Hematopoietic multipotent progenitor cell treated with erythropoietin and hydrocortisone succinate and interleukin-3 and kit ligand, for 6 days (in vitro differentiated cells): ENCODE measurements at regions not wholly inside any gene's neighbourhood (a gene's known extent, or its start where the extent isn't known, plus 50 kb on each side); places are given as distances from the start of the nearest gene placed in this dataset.

Experiments used
- DNase-seq: peaks from one replicate; pipeline ENCODE4 v3.0.0-alpha.2; 2015

DNA sequence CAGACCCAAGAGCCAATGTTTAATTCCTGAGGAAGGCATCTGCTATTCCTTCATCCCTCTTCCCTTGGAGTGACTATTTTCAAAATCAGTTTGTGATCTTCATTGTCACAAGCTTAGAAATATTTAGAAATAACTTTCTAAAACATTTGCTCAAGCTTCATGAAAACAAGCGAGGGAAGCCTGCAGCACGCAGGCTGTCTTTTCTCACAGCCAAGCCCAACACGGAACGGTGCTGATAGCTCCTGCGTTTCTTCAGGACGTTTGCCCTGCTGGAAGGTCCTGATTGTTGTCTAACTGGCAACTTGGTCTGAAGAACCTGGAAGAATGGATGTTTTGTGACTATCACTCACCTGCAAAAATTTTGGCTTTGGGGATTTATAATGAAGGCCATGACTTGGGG is 152.5 kb downstream of the FGF9 start:
- no peak for DNase-seq

DNA sequence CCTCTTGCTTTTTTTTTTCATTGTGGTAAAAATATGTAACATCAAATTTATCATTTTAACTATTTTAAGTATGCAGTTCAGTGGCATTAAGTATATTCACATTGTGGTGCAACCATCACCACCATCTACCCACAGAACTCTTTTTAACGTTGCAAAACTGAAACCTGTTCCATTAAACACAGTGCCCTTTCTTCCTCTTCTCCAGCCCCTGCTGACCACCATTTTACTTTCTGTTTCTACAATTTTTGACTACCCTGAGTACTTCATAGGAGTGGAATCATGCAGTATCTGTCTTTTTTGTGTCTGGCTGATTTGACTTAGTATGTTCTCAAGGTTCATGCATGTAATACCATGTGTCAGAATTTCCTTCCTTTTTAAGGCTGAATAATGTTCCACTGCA is 153.1 kb downstream of the FGF9 start:
- no peak for DNase-seq

DNA sequence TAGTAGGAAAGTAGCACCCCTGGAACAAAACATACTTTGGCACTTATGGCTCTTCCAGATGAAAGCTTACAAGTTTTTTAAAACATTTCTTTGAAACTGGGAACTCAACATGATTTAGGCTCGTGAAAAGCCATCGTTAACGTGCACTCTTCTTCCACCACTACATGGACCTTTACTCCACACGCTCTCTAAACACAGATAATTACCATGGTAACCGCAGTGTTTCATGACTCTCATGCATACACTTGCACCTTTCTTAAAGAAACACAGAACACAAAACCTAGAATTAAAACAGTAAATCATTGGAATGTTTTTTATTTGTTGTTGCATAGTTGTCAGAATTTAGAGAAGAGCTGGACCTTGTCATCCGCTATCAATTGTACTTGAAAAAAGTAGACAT is 154.3 kb downstream of the FGF9 start:
- DNase-seq: no peak

DNA sequence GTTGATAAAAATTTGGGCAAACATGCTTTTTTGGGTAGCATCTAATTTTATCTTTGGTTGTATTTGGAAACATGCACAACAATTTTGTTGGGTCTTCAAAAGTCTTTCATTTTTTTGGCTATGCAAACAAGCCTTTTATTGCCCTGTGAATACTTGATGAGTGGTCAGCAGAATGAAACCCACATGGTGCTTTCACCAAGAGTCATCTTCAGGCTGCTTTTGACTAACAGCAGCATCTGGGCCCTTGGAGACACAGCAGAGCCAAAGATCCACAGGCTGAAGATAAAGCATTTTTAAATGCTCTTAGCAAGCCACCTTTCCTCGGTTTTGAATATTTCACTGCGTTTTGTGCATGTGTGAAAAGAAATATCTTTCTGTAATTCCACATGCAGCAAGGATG is 154.9 kb downstream of the FGF9 start:
- DNase-seq: no peak

DNA sequence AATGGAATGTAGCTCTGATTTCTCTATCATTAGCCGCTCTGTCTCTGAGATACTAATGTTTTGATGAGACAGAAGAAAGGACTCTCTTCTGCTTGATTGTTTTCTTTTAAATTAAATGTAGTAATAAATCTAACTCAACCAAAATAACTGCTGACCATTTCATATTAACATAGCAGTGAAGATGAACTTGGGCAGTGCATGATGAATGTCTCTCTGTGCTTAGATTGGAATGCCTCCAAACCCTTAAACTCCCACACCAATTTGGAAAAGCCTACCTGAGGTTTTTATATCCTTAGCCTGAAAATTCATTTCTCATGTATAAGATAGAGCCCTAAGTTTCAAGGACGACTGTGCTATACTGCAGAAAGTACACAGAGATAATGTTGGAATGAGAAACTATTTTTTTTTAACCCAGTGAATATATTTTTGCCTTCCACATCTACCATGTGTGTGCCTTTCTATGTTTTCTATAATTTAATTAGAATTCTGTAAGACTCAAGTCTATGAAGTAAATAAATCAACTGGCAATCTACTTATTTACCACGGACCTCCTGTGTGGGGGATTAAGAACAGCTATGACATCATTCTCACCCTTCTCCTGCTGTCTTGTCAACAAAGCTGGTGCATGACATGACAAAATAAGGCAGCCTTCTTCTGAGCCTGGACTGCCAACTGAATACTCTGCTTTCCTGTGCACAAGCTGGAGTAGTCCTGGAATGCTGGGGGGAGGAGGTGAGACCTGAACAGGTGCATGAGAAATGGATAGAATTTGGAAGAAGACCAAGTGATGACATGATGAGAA is 155.5 kb downstream of the FGF9 start:
- DNase-seq: no peak

DNA sequence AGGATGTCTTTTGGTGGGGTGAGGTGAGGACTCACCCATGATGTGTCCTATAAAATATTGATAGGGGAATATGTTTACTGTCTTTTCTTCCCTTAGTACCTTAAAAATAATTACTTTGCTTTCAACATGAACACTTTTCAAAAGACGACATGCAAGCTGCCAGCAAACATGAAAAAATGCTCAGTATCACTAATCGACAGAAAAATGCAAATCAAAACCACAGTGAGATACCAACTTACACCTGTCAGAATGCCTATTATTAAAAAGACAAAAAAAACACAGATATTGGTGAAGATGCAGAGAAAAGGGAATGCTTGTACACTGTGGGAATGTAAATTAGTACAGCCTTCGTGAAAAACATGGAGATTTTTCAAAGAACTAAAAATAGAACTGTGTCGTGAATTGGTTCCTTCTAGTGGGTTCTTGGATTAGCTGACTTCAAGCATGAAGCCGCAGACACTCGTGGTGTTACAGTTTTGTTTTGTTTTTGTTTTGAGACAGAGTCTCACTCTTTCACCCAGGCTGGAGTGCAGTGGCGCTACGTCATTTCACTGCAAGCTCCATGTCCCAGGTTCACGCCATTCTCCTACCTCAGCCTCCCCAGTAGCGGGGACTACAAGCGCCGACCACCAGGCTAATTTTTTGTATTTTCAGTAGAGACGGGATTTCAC is 160.9 kb downstream of the FGF9 start:
- no peak for DNase-seq

DNA sequence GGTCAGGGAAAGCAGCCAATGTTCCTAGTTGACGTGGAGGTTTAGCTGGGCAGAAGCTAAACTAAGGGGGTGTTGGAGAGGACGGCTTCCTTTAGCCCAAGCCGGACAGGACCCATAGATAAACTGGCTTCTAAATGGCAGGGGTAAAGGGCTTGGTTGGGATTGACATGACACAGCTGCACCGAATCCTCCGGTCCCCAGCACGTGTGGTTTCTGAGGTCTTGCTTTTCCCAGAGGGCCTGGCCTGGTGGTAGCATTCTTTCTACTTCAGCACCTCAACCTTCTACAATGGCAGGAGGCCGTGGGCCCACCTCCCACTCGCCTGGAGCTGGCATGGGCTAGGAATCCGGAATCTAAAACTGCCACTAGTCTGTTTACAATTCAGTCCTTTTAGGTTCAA is 163.0 kb downstream of the FGF9 start:
- no peak for DNase-seq

DNA sequence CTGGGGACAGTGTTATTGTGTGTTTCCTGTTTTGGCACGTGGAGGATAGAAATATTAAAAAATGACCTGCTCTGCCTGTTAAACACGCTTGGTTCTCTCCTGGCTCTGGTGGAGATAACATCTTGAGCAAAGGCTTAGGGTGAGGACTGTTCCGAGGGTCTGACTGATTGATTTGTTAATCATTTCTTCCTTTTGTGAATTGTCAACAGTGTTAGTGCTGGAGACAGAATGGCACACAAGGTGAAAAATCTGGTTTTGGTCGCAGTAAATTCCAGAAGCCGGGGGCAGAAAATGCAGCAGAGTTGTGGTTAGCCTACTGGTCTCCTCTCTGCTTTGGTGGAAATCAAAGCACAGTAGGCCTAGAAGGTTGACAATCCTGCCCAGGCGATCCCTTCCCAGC is 163.6 kb downstream of the FGF9 start:
- no peak for DNase-seq

DNA sequence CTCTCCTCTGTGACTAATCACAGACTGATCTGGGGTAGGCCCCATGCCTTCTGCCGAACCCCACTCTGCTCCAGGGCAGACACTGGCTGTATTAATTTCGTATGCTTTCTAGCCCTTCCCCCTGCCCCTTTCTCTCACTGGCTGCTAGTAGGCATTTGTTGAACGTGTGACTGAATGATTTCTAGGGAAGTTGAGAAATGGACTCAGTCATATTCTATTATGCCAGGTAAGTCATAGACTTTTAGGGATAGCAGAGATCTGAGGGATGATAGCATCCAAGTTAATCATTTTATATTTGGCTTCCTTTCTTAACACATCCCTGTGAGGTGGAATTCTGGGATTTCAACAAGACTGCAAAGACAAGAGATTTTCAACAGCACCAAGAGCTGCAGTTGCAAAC is 166.4 kb downstream of the FGF9 start:
- DNase-seq: no peak

DNA sequence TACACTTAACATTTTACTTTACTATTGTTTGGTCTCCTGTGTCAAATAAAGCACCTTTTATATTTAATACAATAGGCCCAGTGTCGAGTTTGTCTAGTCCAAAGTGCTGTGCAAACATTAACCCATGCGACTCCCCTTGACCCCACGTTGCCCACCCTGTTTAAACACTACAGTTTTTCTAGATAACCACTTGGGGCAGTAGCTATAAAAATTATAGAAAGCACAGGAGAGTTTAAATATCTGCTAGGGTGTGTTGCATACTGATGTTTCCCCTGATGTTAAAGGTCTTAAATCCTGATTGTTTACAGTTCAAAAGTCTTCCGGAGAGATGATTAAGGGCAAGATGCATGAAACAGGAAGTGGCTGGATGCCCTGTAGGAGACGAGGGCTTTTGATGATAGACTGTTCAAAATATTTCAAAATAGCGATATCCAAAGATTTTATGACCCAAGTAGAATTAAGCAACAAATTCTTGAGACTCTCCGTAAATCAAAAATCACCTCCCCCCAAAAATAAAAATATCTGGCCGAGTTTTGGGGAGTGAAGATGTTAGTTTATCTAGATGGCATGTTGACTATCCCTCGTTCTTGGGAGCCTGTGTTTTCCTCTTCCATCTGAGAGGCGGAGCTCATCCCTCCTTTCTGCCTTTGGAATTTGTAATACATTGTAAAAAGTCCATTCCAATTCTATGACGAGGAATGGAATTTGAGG is 167.1 kb downstream of the FGF9 start:
- DNase-seq: no peak

DNA sequence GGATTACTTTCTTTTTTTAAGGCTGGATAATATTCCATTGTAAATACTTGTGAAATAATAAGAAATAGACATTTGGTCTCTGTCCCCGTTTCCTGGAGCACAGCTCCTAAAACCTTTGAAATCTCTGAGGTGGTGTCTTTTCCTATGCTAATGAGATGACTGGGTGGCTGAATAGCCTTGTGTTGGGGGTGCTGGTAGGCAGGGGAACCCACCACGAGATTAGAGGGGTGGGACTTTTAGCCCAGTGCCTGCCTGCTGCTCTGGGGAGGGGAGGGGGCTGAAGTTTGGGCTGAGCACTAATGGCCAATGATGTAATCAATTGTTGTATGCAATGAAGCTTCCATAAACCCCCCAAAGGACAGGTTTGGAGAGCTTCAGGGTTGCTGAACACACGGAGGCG is 175.7 kb downstream of the FGF9 start:
- no peak for DNase-seq

DNA sequence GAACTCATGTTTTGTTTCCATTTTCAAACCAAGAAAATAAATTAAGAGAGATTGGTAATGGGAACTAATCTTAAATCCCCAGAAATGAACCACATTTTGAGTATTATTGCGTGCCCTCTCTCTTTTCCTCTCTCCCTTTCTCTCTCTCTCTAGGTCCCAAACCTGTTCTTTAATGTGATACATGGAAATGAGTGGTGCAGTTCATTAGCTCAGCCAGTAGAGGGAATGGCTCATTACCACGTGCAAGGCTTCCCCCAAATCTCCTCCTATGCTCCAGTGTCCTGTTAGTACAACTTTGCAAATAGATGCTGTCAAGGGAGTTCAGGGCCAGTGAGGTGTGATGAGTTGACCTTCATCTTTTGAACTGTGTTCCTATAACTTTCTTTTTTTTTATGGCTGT is 178.4 kb downstream of the FGF9 start:
- DNase-seq: peak; percentile 61

DNA sequence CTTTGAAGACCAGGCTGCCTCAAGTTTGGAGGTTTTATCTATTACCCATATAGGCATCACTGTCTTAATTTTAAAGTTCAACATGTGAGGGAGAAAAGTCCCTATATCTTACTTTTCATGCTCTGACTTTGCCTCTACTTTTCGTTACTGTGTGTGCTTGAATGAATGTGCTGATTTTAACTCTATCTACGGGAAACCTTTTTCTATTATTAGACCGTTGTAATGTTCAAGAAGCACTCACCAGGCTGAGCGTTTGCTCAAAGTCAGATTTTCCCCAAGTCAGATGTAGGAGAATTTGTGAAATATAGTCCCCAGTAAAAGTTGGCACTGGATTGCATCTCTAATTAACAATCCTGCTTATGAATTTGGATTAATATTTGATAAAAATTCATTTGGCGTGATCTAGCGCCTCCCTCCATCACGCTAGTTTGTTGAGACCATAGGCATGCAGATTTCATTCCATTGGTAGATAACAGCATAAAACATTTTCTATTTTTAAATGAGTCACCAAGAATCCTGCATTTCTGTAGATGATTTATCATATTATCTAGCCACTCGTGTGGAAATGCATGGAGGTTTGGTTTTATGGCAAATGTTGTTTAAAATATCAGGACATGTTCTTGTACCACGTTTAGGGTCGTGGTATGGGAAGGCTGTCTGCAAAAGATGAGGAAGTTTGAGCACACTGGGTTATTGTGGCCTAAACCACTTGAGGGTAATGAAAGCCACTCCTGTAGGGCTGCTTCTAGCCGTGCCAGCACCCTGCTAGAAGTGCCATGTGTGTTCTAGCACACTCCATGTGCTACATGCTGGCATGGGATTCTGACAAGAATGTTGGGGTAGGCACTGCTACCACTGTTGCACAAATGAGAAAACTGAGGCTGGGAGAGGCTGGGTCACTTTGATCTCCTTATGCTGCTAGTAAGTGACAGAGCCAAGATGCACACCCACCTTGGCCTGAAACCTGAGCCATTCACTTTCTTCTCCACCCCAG is 179.4 kb downstream of the FGF9 start:
- no peak for DNase-seq

DNA sequence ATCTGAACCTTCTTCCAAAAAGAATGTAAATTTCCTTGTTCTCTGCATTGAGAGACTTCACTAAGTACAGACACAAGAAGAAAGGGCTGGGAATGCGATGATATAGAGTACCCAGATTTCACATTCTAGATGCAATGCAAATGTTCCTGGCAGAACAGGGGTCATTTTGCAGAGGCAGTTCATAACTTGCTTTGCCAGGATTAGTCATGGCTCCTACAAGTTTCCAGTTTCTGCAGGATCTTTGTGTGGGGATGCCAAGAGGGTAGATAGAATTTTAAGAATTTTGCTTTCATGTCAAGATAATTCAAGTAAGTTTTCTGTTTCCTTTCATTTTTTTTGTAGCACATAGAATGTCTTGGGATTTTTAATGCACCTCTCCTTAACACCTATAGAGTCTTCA is 181.2 kb downstream of the FGF9 start:
- DNase-seq: no peak

DNA sequence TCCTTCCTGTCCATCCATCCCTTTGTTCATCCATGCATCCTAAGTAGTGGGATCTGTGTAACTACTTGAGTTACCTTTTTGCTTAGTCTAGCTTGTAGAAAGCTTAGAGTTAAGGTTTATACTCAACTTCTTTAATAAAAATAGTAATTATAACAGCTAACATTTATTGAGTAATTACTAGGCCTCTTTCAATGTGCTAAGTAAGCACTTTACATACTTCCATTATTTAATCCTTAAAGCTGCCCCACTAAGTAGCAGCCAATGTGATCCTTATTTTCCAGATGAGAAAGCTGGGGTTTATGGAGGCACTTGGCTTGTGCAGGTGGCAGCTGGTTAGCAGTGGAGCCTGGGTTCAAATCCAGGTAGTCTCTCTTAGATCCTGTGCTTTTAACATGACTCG is 182.9 kb downstream of the FGF9 start:
- DNase-seq: no peak

DNA sequence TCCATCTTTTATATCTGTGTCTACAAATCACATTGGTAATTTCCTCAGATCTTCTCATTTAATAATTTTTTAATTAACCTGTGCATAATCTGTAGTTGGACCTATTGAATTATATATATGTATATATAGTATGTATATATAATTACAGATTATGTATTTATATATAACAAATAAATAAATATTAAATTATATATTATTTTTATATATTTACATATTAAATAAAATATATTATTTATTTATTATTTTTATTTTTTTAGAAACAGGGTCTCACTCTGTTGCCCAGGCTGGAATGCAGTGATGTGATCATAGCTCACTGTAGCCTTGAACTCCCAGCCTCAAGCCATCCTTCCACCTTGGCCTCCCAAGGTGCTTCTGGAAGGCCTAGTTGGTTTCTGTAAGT is 197.9 kb downstream of the FGF9 start:
- DNase-seq: no peak

DNA sequence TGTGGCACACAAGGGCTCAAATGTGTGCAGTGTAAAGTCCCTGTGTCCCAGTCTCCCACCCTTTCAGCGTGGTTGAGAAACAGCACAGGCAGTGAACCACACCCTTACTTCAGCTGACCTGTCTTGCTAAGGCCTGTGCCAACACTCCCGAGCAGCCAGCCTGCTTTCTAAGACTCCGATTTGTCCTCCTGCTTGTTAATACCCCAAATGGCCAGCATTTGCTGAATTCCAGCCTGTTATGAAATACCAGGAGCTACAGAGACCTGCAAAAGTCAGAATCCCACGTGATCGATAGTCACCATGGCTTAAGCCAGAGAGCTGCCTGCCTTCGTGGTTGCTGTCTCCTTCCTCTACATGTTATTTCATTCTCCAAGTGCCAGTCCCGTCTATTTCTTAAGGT is 200.5 kb downstream of the FGF9 start:
- DNase-seq: no peak

DNA sequence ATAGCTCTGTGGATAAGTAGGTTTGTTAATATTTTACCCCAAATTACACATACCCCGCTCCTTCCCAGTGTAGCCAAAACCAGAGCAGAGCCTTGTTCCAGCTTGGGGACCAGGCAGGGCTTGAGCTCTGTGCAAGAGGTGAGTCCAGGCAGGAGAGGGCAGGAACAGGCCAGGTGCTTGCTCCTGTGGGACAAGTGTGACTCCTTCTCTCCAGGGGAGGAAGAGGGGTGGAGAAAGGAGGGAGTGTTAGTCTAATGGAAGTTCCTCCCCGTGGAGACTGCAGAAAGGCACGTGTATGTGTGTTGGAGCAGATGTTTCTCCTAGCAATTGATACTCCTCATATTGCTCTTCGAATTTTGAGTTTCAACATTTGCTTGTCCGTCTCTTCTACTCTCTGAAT is 201.0 kb downstream of the FGF9 start:
- DNase-seq: no peak

DNA sequence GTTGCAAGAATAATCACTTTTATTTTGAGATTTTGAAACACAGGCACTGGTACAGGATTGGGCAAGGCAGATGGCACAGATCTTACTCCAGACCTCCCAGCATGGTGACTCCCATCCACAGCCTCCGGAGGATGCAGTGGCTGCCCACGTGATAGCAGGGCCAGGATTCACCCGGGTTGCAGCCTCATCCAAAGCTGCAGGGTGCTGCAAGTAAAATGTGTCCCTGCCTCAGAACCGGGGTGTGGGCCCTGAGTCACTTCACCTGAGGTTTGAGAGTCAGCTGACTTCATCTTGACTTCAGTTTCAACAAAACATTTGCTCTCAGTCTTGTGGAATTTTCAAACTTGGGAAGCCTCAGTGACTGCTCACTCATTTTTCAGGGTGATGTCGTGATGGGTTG is 201.9 kb downstream of the FGF9 start:
- no peak for DNase-seq

DNA sequence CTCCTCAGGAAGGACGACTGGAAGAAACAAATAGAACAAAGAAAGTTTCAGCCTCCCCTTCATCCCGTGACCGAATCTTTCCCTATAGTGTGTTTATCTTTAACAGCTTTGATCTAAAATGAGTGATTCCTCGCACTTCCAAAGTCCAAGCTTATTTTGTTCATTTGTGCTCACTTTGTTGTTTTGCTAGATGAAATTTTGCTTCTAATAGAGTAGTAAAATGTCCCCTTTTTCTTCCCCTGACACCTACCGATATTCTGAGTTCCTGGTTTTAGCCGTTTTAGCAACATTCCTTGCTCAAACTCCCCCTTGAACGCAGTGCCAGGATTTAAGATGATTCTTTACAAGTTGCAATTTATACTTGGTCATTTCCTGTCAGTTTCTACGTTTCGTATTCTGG is 204.2 kb downstream of the FGF9 start:
- no peak for DNase-seq

DNA sequence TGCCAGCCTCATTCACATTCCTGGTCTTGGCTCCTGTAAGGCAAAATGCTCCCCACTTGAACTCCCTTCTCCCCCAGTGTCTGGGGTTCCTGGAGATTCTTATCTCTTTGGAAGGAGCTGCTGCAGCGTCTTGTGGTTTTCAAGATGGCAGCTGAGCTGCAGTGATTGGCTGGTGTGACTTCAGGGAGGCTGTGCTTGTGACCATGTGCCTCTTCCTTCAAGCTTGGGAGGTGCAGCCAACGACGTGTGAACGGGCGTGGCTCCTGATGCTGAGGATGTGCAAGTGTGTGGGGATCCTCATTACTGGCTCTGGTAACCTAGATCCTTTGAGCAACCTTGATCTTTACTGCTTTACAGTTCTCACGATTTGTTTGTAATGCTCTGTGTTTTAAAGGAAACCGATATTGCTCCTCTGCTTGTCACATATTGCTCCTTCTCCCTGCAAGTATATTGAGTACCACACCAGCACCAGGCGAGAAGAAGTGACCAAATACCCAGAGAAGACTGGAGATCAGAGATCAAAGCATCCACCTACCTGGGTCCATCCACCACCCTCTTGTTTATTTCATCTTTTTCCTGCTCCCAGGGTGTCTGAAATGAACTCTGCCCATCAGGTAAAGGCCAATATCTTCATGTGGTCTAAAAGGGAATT is 208.5 kb downstream of the FGF9 start:
- DNase-seq: no peak

DNA sequence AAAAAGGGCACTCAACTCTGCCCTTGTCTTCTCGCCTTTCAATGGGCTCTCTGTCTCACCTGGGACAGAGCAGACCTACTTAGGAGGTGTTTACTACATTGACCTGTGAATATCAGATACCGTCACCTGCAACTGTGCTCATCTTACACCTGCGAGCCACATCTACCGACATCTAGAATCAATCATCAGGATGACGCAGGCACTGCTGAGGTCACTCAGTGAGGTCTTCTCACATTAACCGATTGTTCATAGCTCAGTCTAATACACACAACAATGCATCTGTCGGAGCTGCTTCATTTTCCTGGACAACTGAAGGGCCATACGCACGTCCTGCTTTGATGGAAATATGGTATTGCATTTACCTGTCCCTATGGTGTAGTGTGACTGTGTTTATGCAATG is 211.9 kb downstream of the FGF9 start:
- DNase-seq: no peak
